Effector memory CD8-positive, alpha-beta T cell (primary cell): ENCODE measurements at regions not wholly inside any gene's neighbourhood (a gene's known extent, or its start where the extent isn't known, plus 50 kb on each side); places are given as distances from the start of the nearest gene placed in this dataset.

Experiments
- ATAC-seq: fragments of 150-1000 bp; cut with Tn5 transposase; replicated peaks from 2 replicates; pipeline ENCODE4 v1.10.0; 2021; ENCODE audit warnings: mild to moderate bottlenecking, moderate library complexity
- DNase-seq, 3 experiments: peaks; one replicate each; pipeline ENCODE4 v3.0.0; 2021
- H3K27ac Mint-ChIP-seq, 2 donors: one replicate each; pipeline ENCODE4 v1.8.0; 2022; ENCODE audit warnings: mild to moderate bottlenecking in 2 of 2, mixed read lengths in 2 of 2, moderate library complexity in 2 of 2
- H3K27me3 Mint-ChIP-seq, 2 donors: one replicate each; pipeline ENCODE4 v1.8.0; 2022; ENCODE audit warnings: mixed read lengths in 2 of 2
- H3K36me3 Mint-ChIP-seq: one replicate; pipeline ENCODE4 v1.8.0; 2022; ENCODE audit warnings: mild to moderate bottlenecking, moderate library complexity, mixed read lengths; ENCODE audit not compliant: insufficient read depth
- H3K4me1 Mint-ChIP-seq, 2 donors: one replicate each; pipeline ENCODE4 v1.8.0; 2022; ENCODE audit warnings: low read depth in 2 of 2, mixed read lengths in 2 of 2
- H3K4me3 Mint-ChIP-seq, 2 donors: one replicate each; pipeline ENCODE4 v1.8.0; 2022; ENCODE audit warnings: mild to moderate bottlenecking in 2 of 2, mixed read lengths in 2 of 2, moderate library complexity in 2 of 2
- H3K9me3 Mint-ChIP-seq, 2 donors: one replicate each; pipeline ENCODE4 v1.8.0; 2022; ENCODE audit warnings: mixed read lengths in 2 of 2

- Mint-ChIP-seq H3K4me3 (no peak overlapping the region), H3K9me3 (no peaks in the 10 kb centered on the region), H3K27ac (peak overlapping the region in 1 of 2 donors; percentile 22), H3K4me1 (peaks cover 5 to 9% of the 10 kb centered on the region in 2 donors), H3K36me3 (no peaks in the 10 kb centered on the region), H3K27me3 (peaks cover 0 to 18% of the 10 kb centered on the region in 2 donors)
- DNase-seq (no peak), ATAC-seq (no peak)
Observed at GRCh38 chr1:116260115-116260514, 112.9 kb upstream of the ATP1A1 start.

GRCh38 chr1:116260621-116261020 lies 112.4 kb upstream of the ATP1A1 start:
- peaks cover 0 to 14% of the 10 kb centered on the region in 2 donors for H3K27me3 Mint-ChIP-seq
- no peaks in the 10 kb centered on the region for H3K36me3 Mint-ChIP-seq
- H3K4me3 Mint-ChIP-seq = no peak overlapping the region
- no peaks in the 10 kb centered on the region for H3K9me3 Mint-ChIP-seq
- peaks cover 4 to 9% of the 10 kb centered on the region in 2 donors for H3K4me1 Mint-ChIP-seq
- no peak for DNase-seq
- H3K27ac Mint-ChIP-seq = peak overlapping the region; percentile 22 to 62
- no peak for ATAC-seq

- Mint-ChIP-seq H3K4me3 (no peak overlapping the region), H3K27ac (no peak overlapping the region), H3K9me3 (no peaks in the 10 kb centered on the region), H3K36me3 (no peaks in the 10 kb centered on the region), H3K4me1 (peaks cover 2 to 9% of the 10 kb centered on the region in 2 donors), H3K27me3 (peaks cover 0 to 9% of the 10 kb centered on the region in 2 donors)
- no peak for DNase-seq
- ATAC-seq = no peak
Observed at GRCh38 chr1:116261227-116261626, 111.8 kb upstream of the ATP1A1 start.

GRCh38 chr1:116262207-116262994 lies 110.6 kb upstream of the ATP1A1 start:
- H3K27me3 Mint-ChIP-seq = peaks cover 0 to 9% of the 10 kb centered on the region in 2 donors
- H3K36me3 Mint-ChIP-seq = no peaks in the 10 kb centered on the region
- DNase-seq = no peak
- peaks cover 2 to 9% of the 10 kb centered on the region in 2 donors for H3K4me1 Mint-ChIP-seq
- no peaks in the 10 kb centered on the region for H3K9me3 Mint-ChIP-seq
- no peak for ATAC-seq
- peak overlapping the region in 1 of 2 donors; percentile 35 for H3K27ac Mint-ChIP-seq
- H3K4me3 Mint-ChIP-seq = no peak overlapping the region

GRCh38 chr1:116262995-116263385 lies 110.1 kb upstream of the ATP1A1 start:
- ATAC-seq = no peak
- H3K27ac Mint-ChIP-seq = peak overlapping the region in 1 of 2 donors; percentile 35
- H3K9me3 Mint-ChIP-seq = no peaks in the 10 kb centered on the region
- no peak for DNase-seq
- no peak overlapping the region for H3K4me3 Mint-ChIP-seq
- H3K4me1 Mint-ChIP-seq = peaks cover 2 to 9% of the 10 kb centered on the region in 2 donors
- H3K36me3 Mint-ChIP-seq = no peaks in the 10 kb centered on the region
- peaks cover 0 to 9% of the 10 kb centered on the region in 2 donors for H3K27me3 Mint-ChIP-seq

GRCh38 chr1:116265931-116266863 lies 106.8 kb upstream of the ATP1A1 start:
- Mint-ChIP-seq H3K36me3 (no peaks in the 10 kb centered on the region), H3K4me1 (no peaks in the 10 kb centered on the region), H3K4me3 (no peak overlapping the region), H3K9me3 (no peaks in the 10 kb centered on the region), H3K27me3 (peaks cover 0 to 2% of the 10 kb centered on the region in 2 donors), H3K27ac (peak overlapping the region in 1 of 2 donors; percentile 7)
- DNase-seq (no peak), ATAC-seq (no peak)

- Mint-ChIP-seq H3K27ac (no peak overlapping the region), H3K27me3 (no peaks in the 10 kb centered on the region), H3K4me3 (no peak overlapping the region), H3K4me1 (no peaks in the 10 kb centered on the region), H3K9me3 (no peaks in the 10 kb centered on the region), H3K36me3 (no peaks in the 10 kb centered on the region)
- ATAC-seq = no peak
- DNase-seq = no peak
Observed at GRCh38 chr1:116266864-116267212, 106.2 kb upstream of the ATP1A1 start.

GRCh38 chr1:116268211-116268610 lies 104.8 kb upstream of the ATP1A1 start:
- no peak for ATAC-seq
- Mint-ChIP-seq H3K27me3 (no peaks in the 10 kb centered on the region), H3K27ac (no peak overlapping the region), H3K9me3 (no peaks in the 10 kb centered on the region), H3K4me3 (no peak overlapping the region), H3K36me3 (no peaks in the 10 kb centered on the region), H3K4me1 (no peaks in the 10 kb centered on the region)
- no peak for DNase-seq

GRCh38 chr1:116270316-116271057 lies 102.6 kb upstream of the ATP1A1 start:
- Mint-ChIP-seq H3K4me1 (no peaks in the 10 kb centered on the region), H3K4me3 (no peak overlapping the region), H3K36me3 (no peaks in the 10 kb centered on the region), H3K27me3 (no peaks in the 10 kb centered on the region), H3K9me3 (no peaks in the 10 kb centered on the region), H3K27ac (no peak overlapping the region)
- ATAC-seq (no peak), DNase-seq (no peak)

GRCh38 chr1:116273042-116273783 lies 99.8 kb upstream of the ATP1A1 start:
- Mint-ChIP-seq H3K4me3 (no peak overlapping the region), H3K36me3 (no peaks in the 10 kb centered on the region), H3K4me1 (no peaks in the 10 kb centered on the region), H3K27ac (no peak overlapping the region), H3K9me3 (no peaks in the 10 kb centered on the region), H3K27me3 (peaks cover 0 to 10% of the 10 kb centered on the region in 2 donors)
- DNase-seq = no peak
- ATAC-seq = no peak

GRCh38 chr1:116276532-116276931 lies 96.5 kb upstream of the ATP1A1 start:
- Mint-ChIP-seq H3K27ac (no peak overlapping the region), H3K4me1 (no peaks in the 10 kb centered on the region), H3K36me3 (no peaks in the 10 kb centered on the region), H3K4me3 (no peak overlapping the region), H3K27me3 (peaks cover 14 to 35% of the 10 kb centered on the region in 2 donors), H3K9me3 (no peaks in the 10 kb centered on the region)
- ATAC-seq = no peak
- DNase-seq = no peak

- H3K4me1 Mint-ChIP-seq = no peaks in the 10 kb centered on the region
- no peak overlapping the region for H3K4me3 Mint-ChIP-seq
- no peak overlapping the region for H3K27ac Mint-ChIP-seq
- no peak for ATAC-seq
- H3K9me3 Mint-ChIP-seq = no peaks in the 10 kb centered on the region
- H3K27me3 Mint-ChIP-seq = peaks cover 26 to 46% of the 10 kb centered on the region in 2 donors
- no peak for DNase-seq
- no peaks in the 10 kb centered on the region for H3K36me3 Mint-ChIP-seq
Observed at GRCh38 chr1:116277840-116278540, 95.1 kb upstream of the ATP1A1 start.
